Ramos (cell line): ENCODE measurements at regions not wholly inside any gene's neighbourhood (a gene's known extent, or its start where the extent isn't known, plus 50 kb on each side); places are given as distances from the start of the nearest gene placed in this dataset.

Source experiments
- in situ Hi-C: fragments of 300-500 bp; cut with MboI; formaldehyde crosslinking; loops from one replicate; pipeline ENCODE4 v1.14.3; 2022; ENCODE audit warnings: low sequenced_read_pairs; ENCODE audit not compliant: unreplicated experiment

DNA sequence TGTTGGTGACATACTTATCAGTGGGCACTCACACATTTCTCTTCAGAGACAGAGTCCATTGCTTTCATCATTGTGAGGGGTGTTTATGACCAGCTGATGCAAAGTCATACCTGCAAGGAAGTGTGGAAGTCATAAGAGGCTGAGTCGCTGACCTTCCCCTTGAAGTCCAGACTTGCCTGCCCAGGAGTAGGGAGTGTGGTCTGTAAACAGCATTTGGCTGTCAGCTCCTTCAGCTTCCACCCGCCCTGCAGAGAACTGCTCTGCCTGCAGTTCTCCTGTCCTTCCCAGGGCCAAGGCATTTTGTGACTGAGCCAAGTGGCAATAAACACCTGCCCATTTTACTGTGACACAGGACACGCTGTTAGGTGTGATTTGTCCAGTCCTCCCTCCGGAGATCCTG, 801.3 kb downstream of the BCL11B start:
- in situ Hi-C loops = no loop called here

DNA sequence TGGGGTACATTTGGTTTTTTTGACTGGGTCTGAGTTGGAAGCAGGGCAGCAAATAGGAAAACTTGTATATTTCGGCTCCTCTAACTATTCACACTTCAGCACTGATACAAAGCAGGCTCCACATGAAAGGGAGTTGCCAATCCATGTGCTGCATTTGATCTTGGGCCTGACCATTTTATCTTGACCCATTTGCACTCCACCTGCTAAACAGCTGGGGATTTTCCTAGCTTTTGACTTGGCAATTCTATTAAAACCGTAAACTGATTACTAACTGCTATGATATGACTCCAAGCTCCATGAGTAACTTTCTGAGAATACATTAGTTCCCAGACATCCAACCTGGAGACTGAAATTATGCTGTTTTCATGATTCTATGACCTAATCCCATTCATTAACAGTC, 797.1 kb downstream of the BCL11B start:
- in situ Hi-C loops = no loop called here

DNA sequence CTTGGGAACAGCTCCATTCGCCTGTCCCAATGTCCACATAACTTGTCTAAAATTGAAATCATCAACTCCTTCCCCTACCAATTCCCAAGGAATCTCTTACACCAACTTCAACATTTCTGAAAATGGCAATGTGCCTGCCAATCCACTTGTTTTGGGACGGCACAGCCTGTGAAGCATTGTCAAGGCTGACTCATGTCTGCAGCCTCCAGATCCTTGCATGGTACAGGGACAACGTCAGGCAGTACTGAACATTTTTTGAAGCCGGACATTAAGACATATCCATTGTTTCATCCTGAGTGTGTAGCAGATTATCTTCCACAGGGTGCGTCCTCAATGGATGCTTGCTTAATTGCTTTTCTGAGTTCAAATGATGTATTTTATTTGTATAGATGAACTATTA, 794.1 kb downstream of the BCL11B start:
- in situ Hi-C loops = no loop called here

DNA sequence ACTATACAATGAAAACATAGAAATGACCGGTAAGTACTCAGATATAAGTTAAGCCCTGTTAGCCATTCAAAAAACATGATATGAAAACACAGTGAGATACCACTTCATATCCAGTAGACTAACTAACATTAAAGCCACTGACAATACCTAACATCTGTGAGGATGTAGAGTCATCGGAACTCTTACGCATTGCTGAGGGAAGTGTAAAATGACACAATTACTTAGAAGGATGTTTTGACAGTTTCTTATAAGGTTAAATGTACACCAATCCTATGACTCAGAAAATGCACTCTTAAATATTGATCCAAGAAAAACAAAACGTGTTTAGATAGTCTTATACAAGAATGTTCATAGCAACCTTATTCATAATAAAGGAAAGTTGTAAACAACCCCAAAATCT, 782.9 kb downstream of the BCL11B start:
- in situ Hi-C loops = no loop called here

- in situ Hi-C loops = no loop called here
Measured at GRCh38 chr14:98494582-98494981, 777.4 kb downstream of the BCL11B start.

DNA sequence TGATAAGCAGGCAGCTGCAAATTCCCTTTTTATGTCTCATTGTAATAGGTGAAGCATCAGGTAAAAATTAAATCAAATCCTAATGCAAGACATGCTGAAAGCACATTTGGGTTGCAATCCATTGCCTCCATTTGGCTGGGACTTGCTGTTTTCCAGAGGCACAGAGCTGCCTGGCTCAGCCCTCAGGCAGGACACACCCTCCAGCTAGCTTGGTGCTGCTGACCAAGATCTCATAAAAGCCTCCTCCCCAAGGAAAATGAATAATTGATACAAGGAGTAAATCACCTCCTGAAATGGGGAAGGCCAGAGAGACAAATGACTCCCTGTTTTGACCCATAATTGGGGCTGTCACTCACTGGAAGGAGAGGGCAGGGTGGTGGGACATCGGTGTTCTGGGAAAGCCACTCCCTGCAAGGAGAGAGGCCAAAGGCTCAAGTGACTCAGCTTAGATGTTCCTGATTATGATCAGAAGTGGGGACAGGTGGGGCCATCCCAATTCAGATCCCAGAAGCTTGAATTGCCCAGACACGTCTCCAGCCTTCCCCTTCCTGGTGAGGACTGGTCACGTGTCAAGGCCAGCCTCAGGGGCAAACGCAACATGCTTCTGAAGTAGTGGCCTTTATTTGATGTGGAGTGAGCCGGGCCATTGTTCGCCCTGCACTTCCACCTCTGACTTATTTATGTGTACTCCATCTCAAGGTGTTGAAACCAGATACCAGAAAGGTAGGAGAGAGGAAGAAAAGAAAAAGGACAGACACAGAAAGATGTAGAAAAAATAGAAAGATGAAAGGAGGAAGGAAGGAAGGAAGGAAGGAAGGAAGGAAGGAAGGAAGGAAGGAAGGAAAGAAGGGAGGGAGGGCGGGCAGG, 773.7 kb downstream of the BCL11B start:
- in situ Hi-C loops = no loop called here

DNA sequence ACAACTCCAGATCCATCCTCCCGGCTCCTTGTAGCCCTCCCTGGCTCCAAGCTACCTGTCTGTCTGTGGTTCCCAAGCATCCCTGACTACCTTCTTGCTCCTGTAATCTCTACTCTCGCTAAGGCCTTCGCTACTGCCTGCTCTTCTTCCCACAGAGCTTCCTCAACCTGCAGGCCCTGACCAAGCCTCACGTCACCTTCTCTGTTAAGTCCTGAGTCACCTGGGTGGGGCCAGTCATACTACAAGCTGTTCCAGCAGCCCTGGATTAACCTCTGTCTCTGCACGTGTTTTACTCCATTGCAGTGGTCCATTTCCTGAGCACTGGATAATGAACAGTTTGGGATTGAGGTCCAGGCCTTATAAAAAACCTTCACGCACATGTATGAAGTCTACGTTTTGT, 770.7 kb downstream of the BCL11B start:
- in situ Hi-C loops = no loop called here

GRCh38 chr14:98501836-98502235, 770.2 kb downstream of the BCL11B start:
- in situ Hi-C loops = no loop called here

- in situ Hi-C loops = no loop called here
Measured at GRCh38 chr14:98503086-98503815, 768.7 kb downstream of the BCL11B start.

DNA sequence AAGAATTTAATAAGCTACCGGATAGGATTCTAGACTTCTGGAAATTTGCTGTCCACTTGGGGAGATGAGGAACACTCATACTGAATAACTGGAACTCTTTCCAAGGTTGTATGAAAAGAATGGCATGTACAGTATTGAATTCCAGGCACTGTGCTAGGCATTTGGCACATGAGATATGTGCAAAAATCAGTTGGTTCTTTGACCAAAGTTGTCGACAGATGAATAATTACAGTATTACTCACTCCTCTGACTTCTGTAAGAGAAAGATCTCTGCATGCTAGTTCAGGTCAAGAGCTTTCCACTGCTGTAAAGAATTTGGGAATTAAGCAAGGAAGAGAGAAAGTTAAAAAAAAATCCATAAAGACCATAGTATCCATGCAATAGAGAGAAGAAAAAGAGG, 764.7 kb downstream of the BCL11B start:
- in situ Hi-C loops = no loop called here

DNA sequence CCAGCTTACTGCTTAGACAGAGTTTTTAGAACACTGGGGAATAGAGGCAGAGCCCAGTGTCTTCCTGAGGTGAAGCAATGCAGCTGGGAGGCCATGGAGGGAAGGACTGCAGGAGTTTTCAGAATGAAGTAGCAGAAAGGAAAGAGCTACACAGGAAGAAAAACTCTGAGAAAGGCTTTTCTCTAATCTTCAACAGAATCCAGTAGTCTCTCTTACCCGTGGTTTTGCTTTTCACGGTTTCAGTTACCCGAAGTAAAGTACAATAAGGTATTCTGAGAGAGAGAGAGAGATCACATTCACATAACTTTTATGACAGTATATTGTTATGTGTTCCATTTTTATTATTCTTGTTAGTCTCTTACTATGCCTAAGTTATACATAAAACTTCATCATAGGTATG, 761.6 kb downstream of the BCL11B start:
- in situ Hi-C loops = no loop called here

DNA sequence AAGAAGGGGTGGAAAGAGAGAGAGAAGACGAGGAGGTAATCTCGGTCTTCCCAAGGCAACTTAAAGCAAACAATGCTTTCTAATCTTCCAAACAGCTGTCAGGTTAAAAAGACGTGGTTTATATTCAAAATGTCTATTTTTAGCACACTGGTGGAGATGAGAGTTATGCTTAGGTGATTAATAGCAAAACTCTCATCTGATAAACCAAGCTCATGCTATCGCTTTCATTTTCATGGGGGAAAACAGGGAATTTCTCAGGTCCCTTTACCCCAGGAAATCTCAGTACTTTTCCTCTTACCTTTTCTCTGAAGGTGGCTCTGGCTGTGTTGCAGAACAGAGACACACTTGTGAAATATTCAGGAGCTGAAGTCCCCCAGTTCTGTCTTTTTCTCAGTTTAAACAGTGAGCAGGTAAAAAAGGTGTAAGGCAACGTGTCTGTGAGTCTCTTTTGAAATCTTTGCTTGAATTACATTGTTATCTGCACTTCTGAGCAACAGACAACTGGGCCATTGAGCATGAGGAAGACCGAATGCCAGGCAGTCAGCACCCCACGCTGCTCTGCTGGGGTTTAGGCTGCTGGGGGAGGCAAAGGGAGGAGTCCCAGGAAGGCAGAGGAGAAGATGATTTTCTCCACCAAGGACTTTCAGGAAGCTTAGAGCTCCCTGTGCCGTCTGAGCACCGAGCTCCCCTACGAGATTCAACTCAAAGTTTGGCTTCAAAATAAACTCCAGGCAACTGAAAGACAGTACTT, 759.3 kb downstream of the BCL11B start:
- in situ Hi-C loops = no loop called here

GRCh38 chr14:98513558-98513957, 758.4 kb downstream of the BCL11B start:
- in situ Hi-C loops = no loop called here

DNA sequence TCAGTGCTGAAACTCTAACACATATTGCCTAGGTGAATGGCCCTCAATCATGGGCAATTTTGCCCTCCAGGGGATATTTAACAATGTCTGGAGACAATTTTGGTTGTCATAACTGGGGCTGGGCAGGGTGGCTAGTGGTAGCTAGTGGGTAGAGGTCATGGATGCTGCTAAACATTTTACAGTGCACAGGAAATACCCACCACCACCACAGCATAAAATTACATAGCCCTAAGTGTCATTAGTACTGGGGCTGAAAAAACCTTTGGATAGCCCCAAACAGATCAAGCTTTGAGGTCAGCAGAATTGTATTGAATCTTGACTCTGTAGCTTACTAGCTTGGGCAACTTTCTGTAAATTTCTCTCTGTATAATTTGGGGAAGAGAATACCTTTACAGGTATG, 758.0 kb downstream of the BCL11B start:
- in situ Hi-C loops = no loop called here

- in situ Hi-C loops = no loop called here
Measured at GRCh38 chr14:98536256-98536655, 735.7 kb downstream of the BCL11B start.

DNA sequence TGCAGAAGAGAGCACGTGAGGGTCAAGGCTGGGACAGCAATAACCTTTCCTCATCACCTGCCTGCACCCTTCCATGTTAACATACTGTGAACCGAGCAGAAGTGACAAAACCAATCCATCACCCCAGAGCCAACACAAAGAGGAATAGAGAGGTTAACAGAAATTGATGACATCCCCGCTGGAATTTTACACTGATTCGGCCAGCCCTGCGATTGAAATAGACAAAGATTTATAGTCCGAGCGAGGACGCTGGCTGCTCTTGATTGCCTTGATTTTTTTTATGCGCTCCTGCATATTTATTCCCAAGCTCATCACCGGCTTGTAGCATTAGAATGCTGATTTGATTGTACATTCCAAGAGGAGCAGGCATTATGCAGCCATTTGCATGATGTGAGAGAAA, 729.7 kb downstream of the BCL11B start:
- in situ Hi-C loops = no loop called here

DNA sequence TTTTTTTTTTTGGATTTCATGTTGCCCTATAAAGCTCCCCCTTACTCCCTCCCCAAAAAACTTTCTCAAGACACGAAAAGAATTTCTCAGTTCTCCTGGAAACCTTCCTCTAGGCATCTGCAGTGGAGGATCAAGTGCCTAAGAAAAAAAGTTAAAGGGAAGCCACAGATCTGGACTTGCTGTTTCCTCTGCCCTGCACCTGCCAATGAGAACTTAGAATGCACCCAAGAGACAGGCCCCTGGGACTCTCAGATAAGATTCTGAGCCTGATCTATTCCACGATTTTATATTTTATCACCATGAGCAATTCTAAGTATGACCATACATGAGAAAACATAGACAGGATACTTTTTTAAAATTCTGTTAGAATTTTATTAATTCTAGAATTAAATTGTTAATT, 728.9 kb downstream of the BCL11B start:
- in situ Hi-C loops = no loop called here

GRCh38 chr14:98544174-98544573, 727.8 kb downstream of the BCL11B start:
- in situ Hi-C loops = no loop called here

GRCh38 chr14:98545181-98545580, 726.8 kb downstream of the BCL11B start:
- in situ Hi-C loops = no loop called here

GRCh38 chr14:98548071-98548686, 723.8 kb downstream of the BCL11B start:
- in situ Hi-C loops = no loop called here

DNA sequence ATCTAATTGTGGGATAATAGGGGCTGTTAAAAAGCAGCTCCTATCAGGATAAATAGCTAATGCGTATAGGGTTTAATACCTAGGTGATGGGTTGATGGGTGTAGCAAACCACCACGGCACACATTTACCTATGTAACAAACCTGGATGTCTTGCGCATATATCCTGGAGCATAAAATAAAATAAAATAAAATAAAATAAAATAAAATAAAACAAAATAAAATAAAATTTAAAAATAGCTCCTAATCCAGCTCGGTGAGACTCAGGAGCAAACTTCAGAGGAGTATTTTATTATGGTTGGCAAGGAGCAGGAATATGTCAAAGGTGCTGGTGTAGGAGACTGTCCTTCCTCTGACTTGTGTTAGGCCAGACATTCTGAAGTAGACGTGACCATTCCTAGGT, 721.0 kb downstream of the BCL11B start:
- in situ Hi-C loops = no loop called here
